Keratinocyte (primary cell): ENCODE measurements at regions not wholly inside any gene's neighbourhood (a gene's known extent, or its start where the extent isn't known, plus 50 kb on each side); places are given as distances from the start of the nearest gene placed in this dataset.

ENCODE experiments used
- CTCF ChIP-seq, 3 experiments: IDR thresholded peaks in 1 of 3; conservative IDR thresholded peaks in 1 of 3; optimal IDR thresholded peaks in 1 of 3; 2 replicates in 2 of 3; 3 replicates in 1 of 3; pipeline versions ENCODE3 to v1.5.1; 2011; ENCODE audit warnings: low read length in 3 of 3, mild to moderate bottlenecking in 3 of 3, moderate library complexity in 2 of 3, control low read depth in 1 of 3, inconsistent platforms in 1 of 3; ENCODE audit not compliant: insufficient read depth in 2 of 3; ENCODE audit errors: extremely low read depth in 1 of 3
- EZH2 ChIP-seq: IDR thresholded peaks from one replicate; pipeline ENCODE4 v1.6.1; 2012; ENCODE audit warnings: inconsistent platforms, mild to moderate bottlenecking, low read length, moderate library complexity

GRCh38 chrX:69365349-69365748 lies 138.8 kb upstream of the NALF2 start:
- TF ChIP-seq CTCF (optimal IDR thresholded peaks at IDR 0.05 in 1 of 3, IDR thresholded peaks at IDR 0.05 in 1 of 3, conservative IDR thresholded peaks at IDR 0.05 in 1 of 3; ENCODE audit: extremely low read depth in 1 of 3, insufficient read depth in 2 of 3, low read length in 3 of 3): no peak
- no peak for TF ChIP-seq EZH2
